Activated CD4-positive, alpha-beta memory T cell treated with anti-CD3 and anti-CD28 coated beads for 36 hours (primary cell): ENCODE measurements at regions not wholly inside any gene's neighbourhood (a gene's known extent, or its start where the extent isn't known, plus 50 kb on each side); places are given as distances from the start of the nearest gene placed in this dataset.

Experiments used
- CTCF ChIA-PET: fragments of 350-600 bp; sonication (Branson Sonifier 250); formaldehyde crosslinking; loops from one replicate; lab custom pipeline; 2021; ENCODE audit warnings: antibody characterized with exemption, inconsistent platforms; lab: Charles Lee
- POLR2A ChIA-PET: fragments of 350-600 bp; sonication (Branson Sonifier 250); formaldehyde crosslinking; loops from one replicate; lab custom pipeline; 2021; ENCODE audit warnings: antibody characterized with exemption; lab: Charles Lee
- DNase-seq: peaks from one replicate; pipeline ENCODE4 v3.0.0-alpha.2; 2020
- H3K27ac Mint-ChIP-seq: one replicate; pipeline ENCODE4 v1.8.0; 2021; ENCODE audit warnings: mixed read lengths
- H3K27me3 Mint-ChIP-seq: one replicate; pipeline ENCODE4 v1.8.0; 2021; ENCODE audit warnings: mixed read lengths
- H3K36me3 Mint-ChIP-seq: one replicate; pipeline ENCODE4 v1.8.0; 2021; ENCODE audit warnings: mixed read lengths
- H3K4me1 Mint-ChIP-seq: one replicate; pipeline ENCODE4 v1.8.0; 2021; ENCODE audit warnings: low read depth, mixed read lengths
- H3K4me3 Mint-ChIP-seq: one replicate; pipeline ENCODE4 v1.8.0; 2021; ENCODE audit warnings: mild to moderate bottlenecking, mixed read lengths
- H3K9me3 Mint-ChIP-seq: one replicate; pipeline ENCODE4 v1.8.0; 2021; ENCODE audit warnings: mixed read lengths
- intact Hi-C: fragments of 100-400 bp; cut with micrococcal nuclease; formaldehyde crosslinking; loops from one replicate; pipeline ENCODE4 v1.15.1; 2023

DNA sequence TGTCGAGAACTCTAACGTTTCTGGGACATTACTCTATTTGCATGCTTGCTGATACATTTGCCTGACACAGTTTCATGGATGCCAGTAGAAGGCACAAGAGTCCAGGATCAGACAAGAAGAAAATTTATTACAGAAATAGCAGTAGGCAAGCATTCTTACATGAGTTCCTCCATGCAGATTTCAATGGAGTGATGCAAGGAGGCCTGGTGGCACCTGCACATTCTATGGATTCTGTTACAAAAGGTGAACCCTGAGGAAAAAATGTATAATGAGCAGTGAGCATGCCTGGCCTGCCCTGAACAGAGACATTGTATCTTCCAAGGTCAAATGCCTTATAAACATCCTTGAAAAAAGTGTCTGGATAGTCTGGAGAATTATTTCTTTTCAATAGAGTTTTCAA, 142.9 kb downstream of the DSEL start:
- ChIA-PET CTCF (no interaction called here), POLR2A (no interaction called here)
- no peak for DNase-seq
- intact Hi-C loops, result no loop called here
- Mint-ChIP-seq H3K4me1 (no peaks in the 10 kb centered on the region), H3K27ac (no peak overlapping the region), H3K9me3 (no peaks in the 10 kb centered on the region), H3K4me3 (no peak overlapping the region), H3K36me3 (no peaks in the 10 kb centered on the region), H3K27me3 (no peaks in the 10 kb centered on the region)

DNA sequence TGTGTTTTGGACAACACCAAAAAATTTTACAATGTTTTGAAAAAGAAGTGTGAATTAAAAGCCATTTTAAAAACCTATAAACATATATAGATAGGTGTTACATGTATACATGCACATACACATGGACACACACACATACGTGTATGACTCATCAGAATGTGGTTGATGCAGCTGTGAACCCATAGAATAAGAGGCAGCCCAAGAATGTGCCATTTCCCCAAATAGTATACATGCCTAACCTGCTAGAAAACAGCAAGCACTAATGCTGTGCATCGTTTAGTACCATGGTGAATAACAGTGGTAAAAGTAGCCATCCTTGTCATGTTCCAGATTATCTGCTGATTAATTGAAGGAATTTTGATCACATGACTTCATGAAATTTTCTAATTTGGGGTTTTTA, 149.0 kb downstream of the DSEL start:
- no peak overlapping the region for H3K27ac Mint-ChIP-seq
- intact Hi-C loops, result no loop called here
- no peaks in the 10 kb centered on the region for H3K4me1 Mint-ChIP-seq
- no peak for DNase-seq
- no peak overlapping the region for H3K4me3 Mint-ChIP-seq
- CTCF ChIA-PET, result interaction anchor here (1.2 kb wide), 1 partner anchor 1293 kb away, joined by 3 read pairs; no protein-coding TSS in a partner anchor
- no peaks in the 10 kb centered on the region for H3K36me3 Mint-ChIP-seq
- POLR2A ChIA-PET, result no interaction called here
- no peaks in the 10 kb centered on the region for H3K9me3 Mint-ChIP-seq
- H3K27me3 Mint-ChIP-seq, result no peaks in the 10 kb centered on the region

DNA sequence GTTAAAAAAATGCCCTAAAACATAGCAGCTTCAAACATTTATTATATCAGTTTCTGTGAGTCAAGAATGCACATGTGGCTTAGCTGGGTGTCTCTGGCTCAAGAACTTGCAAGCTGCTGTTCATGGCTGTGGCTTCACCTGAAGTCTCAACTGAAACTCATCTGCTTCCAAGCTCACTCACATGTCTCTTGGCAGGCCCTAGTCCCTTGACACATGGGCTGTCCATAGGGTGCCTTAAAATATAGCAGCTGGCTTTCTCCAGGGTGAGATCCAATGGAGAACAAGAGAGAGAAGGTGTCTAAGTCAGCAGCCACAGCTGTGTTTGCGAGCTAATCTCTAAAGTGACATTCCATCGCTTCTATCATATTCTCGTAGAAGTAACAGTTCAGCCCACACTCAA, 152.8 kb downstream of the DSEL start:
- no peaks in the 10 kb centered on the region for H3K9me3 Mint-ChIP-seq
- intact Hi-C loops, result no loop called here
- H3K4me3 Mint-ChIP-seq, result no peak overlapping the region
- H3K27me3 Mint-ChIP-seq, result no peaks in the 10 kb centered on the region
- POLR2A ChIA-PET, result no interaction called here
- H3K36me3 Mint-ChIP-seq, result no peaks in the 10 kb centered on the region
- CTCF ChIA-PET, result no interaction called here
- H3K4me1 Mint-ChIP-seq, result peaks cover 16% of the 10 kb centered on the region
- no peak overlapping the region for H3K27ac Mint-ChIP-seq
- DNase-seq, result no peak

DNA sequence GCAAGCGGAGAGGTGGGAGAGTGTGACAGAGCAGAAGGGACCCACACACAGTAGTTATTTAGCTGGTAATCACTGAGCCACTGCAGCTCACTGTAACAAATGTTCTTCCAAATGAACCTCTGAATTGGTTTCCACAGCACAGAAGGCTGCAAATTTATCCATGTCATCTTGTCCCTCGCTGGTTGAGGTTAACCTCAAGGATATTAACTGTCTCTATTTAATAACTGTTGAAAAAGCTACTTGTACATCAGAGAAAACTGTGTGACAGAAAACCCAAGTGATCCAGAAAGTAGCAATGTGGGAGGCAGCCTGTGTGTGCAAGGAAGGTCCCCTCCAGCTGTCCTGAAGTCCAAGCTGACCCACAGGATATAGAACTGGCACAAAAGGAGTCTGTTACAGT, 153.6 kb downstream of the DSEL start:
- no peak overlapping the region for H3K4me3 Mint-ChIP-seq
- no peak overlapping the region for H3K27ac Mint-ChIP-seq
- intact Hi-C loops, result no loop called here
- no peaks in the 10 kb centered on the region for H3K36me3 Mint-ChIP-seq
- peaks cover 16% of the 10 kb centered on the region for H3K4me1 Mint-ChIP-seq
- CTCF ChIA-PET, result no interaction called here
- no peaks in the 10 kb centered on the region for H3K27me3 Mint-ChIP-seq
- no peaks in the 10 kb centered on the region for H3K9me3 Mint-ChIP-seq
- DNase-seq, result no peak
- POLR2A ChIA-PET, result no interaction called here

DNA sequence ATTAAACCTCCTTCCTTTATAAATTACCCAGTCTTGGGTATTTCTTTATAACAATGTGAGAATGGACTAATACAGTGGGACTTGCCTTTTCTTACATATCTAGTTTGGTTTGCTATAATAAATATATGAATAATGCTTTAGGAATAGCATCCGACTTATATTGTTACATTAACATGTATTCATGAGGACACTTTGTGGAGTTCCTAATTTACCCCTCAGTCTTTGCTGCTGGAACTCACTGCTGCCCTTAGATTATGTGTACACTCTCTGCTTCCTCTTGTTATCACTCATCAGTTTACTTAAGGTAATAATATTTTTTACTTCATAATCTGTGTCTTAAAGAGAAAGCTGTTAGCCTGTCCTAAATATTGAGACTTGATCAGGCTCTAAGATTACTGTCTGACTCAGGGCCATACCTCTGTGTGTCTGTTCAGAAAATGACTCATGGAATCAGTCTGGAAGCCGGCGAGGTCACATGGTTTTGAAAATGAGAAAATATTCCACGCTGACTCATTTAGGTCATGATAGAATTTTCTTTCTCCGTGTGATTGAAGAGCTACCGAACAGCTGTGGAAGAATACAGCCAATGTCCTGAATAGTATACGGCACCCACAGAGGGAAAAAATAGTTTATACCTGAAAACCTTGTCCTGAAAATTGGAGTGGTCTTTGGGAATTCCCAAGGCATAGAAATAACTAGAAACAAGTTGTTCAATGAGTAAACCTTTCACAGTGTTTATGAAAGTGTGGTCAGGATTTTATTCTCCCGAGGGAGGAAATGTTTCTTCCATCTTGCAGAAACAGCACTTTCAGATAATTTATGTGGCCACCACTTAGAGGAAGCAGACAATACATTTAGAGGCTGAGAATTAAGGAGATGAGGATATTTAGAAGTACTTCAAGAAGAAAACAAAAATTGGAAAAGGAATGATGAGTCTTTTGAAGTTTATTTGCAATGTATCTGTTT, 156.4 kb downstream of the DSEL start:
- H3K9me3 Mint-ChIP-seq, result no peaks in the 10 kb centered on the region
- H3K36me3 Mint-ChIP-seq, result no peaks in the 10 kb centered on the region
- intact Hi-C loops, result loop anchor here (2.0 kb wide), 2 partner anchors 59 to 157 kb away; partner anchors contain the start of gene DSEL
- peaks cover 16% of the 10 kb centered on the region for H3K4me1 Mint-ChIP-seq
- CTCF ChIA-PET, result no interaction called here
- POLR2A ChIA-PET, result no interaction called here
- peaks cover 1% of the 10 kb centered on the region for H3K27me3 Mint-ChIP-seq
- peak; percentile 63 for DNase-seq
- H3K4me3 Mint-ChIP-seq, result no peak overlapping the region
- no peak overlapping the region for H3K27ac Mint-ChIP-seq

DNA sequence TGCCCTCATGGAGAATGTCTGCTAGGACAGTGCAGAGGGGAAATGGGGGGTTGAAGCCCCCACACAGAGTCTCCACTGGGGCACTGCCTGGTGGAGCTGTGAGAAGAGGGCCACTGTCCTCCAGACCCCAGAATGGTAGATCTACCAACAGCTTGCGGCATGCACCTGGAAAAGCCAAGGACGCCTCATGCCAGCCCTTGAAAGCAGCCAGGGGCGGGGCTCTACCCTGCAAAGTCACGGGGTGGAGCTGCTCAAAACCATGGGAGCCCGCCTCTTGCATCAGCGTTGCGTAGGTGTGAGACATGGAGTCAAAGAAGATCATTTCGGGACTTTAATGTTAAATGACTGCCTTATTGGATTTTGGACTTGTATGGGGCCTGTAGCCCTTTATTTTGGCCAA, 157.6 kb downstream of the DSEL start:
- intact Hi-C loops, result no loop called here
- Mint-ChIP-seq H3K36me3 (no peaks in the 10 kb centered on the region), H3K9me3 (no peaks in the 10 kb centered on the region), H3K27me3 (peaks cover 1% of the 10 kb centered on the region), H3K4me1 (peaks cover 16% of the 10 kb centered on the region), H3K4me3 (no peak overlapping the region), H3K27ac (no peak overlapping the region)
- ChIA-PET POLR2A (no interaction called here), CTCF (no interaction called here)
- no peak for DNase-seq

DNA sequence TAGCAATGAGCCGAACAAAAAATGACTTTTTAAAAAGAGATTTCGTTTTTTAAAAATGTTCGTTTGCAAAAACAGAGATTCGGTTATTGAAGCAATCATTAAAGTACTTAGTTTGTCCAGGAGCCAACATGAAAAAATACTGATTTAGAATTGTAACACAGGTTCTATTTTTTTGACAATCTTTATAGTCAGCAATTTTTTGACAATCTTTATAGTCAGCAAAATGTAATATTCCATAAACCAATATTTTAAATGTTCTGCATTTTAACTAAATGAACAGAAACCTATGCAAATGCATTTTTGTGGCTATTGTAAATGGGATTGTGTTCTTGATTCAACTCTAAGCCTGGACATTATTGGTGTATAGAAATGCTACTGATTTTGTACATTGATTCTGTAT, 161.8 kb downstream of the DSEL start:
- intact Hi-C loops, result no loop called here
- Mint-ChIP-seq H3K4me3 (no peak overlapping the region), H3K27ac (no peak overlapping the region), H3K36me3 (no peaks in the 10 kb centered on the region), H3K9me3 (no peaks in the 10 kb centered on the region), H3K27me3 (peaks cover 1% of the 10 kb centered on the region), H3K4me1 (peaks cover 6% of the 10 kb centered on the region)
- POLR2A ChIA-PET, result no interaction called here
- DNase-seq, result no peak
- CTCF ChIA-PET, result no interaction called here

DNA sequence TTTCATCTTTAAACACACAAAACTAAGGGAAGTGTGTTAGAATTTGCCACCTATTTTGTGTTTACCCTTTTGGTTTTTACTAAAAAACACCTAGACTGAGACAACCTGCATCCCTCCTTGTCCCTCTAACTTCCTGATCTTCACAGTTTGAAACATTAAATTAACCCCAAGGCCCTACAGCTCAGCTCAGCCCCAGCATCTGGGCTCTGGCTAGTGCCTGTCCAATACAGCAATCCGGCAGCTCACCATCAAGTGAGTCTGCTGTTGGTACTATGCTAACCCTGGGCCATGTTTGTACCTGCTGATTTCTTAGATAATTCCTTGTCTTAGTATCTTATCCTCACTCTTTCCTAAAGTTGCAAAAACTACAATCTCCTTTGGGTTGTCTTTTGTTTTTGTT, 162.4 kb downstream of the DSEL start:
- H3K27ac Mint-ChIP-seq, result no peak overlapping the region

DNA sequence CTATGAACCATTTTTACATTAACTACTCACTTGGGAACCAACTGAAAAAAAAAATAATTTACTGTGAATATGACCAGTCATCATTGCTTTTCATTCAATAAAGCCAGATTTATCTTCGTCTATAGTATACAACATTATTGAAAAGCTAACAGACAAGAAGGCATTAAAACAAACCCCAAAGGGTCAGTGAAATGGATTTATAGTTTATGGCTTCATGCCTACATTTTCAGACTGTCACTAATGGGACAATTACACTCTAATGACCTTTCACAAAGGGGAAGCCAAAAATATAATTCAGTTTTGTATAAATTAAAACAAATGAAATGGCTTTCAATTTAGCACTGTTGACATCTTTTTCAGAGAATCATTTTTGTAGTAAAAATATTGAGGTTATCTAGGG, 169.1 kb downstream of the DSEL start:
- no peak overlapping the region for H3K4me3 Mint-ChIP-seq
- DNase-seq, result no peak
- intact Hi-C loops, result no loop called here
- no peaks in the 10 kb centered on the region for H3K4me1 Mint-ChIP-seq
- POLR2A ChIA-PET, result no interaction called here
- CTCF ChIA-PET, result no interaction called here
- no peak overlapping the region for H3K27ac Mint-ChIP-seq
- H3K9me3 Mint-ChIP-seq, result no peaks in the 10 kb centered on the region
- H3K36me3 Mint-ChIP-seq, result no peaks in the 10 kb centered on the region
- H3K27me3 Mint-ChIP-seq, result no peaks in the 10 kb centered on the region

More for the DNA sequence above, 162.4 kb downstream of the DSEL start:
- H3K27me3 Mint-ChIP-seq, result peaks cover 1% of the 10 kb centered on the region
- POLR2A ChIA-PET, result no interaction called here
- H3K4me3 Mint-ChIP-seq, result no peak overlapping the region
- no peaks in the 10 kb centered on the region for H3K36me3 Mint-ChIP-seq
- CTCF ChIA-PET, result no interaction called here
- no peaks in the 10 kb centered on the region for H3K9me3 Mint-ChIP-seq
- intact Hi-C loops, result no loop called here
- no peak for DNase-seq
- H3K4me1 Mint-ChIP-seq, result no peaks in the 10 kb centered on the region

DNA sequence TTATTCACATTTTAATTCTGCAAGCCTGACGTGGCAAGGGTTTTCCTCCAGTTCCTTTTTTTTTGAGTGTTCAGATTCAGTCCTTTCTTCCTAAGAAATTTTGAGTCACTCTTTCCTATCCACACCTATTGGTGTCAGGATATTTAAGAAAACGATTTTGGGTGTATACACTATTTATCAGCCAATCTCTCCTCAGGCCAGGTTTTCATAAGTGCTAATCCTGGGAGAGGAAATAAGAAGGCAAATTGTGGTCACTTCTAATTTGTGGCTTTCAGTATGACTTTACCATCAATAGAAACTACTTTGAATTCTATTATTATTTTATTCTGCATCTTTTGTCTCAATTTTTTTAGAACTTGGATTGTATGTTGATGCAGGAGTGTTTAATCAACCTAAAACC, 174.4 kb downstream of the DSEL start:
- no peak for DNase-seq
- Mint-ChIP-seq H3K27ac (no peak overlapping the region), H3K27me3 (no peaks in the 10 kb centered on the region), H3K9me3 (peaks cover 2% of the 10 kb centered on the region), H3K4me1 (peaks cover 4% of the 10 kb centered on the region), H3K4me3 (no peak overlapping the region), H3K36me3 (no peaks in the 10 kb centered on the region)
- intact Hi-C loops, result no loop called here
- ChIA-PET CTCF (no interaction called here), POLR2A (no interaction called here)

DNA sequence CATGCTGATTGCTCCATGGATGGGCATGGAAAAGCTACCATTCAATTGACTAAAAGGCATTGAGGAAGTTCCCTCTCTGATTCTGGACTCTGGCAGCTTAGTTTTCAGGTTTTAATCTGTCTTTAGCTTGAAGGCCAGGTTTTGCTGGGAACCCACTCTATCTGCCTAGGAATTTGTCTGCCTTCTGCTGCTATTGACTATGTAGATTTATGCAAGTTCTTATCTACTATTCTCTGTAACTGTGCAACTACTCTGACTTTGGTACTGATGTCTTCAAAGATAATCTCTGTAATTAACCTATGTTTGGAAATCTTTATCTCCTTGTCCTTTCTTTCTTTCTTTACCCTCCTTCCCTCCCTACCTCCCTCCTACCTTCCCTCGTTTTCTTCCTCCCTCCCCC, 178.8 kb downstream of the DSEL start:
- H3K36me3 Mint-ChIP-seq, result no peaks in the 10 kb centered on the region

DNA sequence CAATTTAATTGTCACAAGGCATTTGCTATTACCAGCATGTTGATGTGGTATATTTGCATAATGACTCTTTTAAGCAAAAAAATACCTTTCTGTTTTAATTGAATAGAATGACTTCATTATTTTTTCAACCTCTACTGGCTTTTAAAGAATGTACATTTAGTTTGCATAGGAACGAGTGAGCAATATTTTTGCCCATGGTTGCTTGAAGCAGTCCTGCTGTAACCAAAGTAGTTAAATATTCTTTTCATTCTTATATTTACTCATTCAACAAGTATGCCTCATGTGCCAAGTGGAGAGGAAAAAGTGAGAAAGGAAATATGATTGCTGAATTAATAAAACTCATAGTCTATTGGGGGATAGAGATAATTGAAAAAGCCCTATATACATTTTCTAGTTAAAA, 184.7 kb downstream of the DSEL start:
- ChIA-PET CTCF (no interaction called here), POLR2A (no interaction called here)
- intact Hi-C loops, result no loop called here
- no peak overlapping the region for H3K4me3 Mint-ChIP-seq
- no peaks in the 10 kb centered on the region for H3K36me3 Mint-ChIP-seq
- H3K27ac Mint-ChIP-seq, result no peak overlapping the region
- DNase-seq, result no peak
- H3K9me3 Mint-ChIP-seq, result peaks cover 4% of the 10 kb centered on the region
- peaks cover 5% of the 10 kb centered on the region for H3K27me3 Mint-ChIP-seq
- H3K4me1 Mint-ChIP-seq, result no peaks in the 10 kb centered on the region

More for the DNA sequence above, 178.8 kb downstream of the DSEL start:
- Mint-ChIP-seq H3K4me3 (no peak overlapping the region), H3K27me3 (peaks cover 2% of the 10 kb centered on the region), H3K4me1 (peaks cover 4% of the 10 kb centered on the region), H3K27ac (no peak overlapping the region), H3K9me3 (peaks cover 5% of the 10 kb centered on the region)
- ChIA-PET CTCF (no interaction called here), POLR2A (no interaction called here)
- intact Hi-C loops, result no loop called here
- no peak for DNase-seq

DNA sequence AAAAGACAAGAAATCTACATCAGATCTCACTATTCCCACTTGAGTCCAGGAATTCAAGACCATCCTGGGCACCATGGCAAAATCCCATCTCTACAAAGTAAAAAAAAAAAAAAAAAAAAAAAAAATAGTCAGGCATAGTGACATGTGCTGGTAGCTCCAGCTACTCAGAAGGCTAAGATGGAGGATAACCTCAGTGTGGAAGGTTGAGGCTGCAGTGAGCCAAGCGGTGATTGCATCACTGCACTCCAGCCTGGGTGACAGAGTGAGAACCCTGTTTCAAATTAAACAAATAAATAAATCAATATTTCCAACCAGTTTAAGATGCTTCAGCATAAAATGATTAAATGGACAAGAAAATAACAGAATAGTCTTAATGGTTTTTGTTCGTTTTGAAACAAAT, 197.4 kb downstream of the DSEL start:
- Mint-ChIP-seq H3K4me1 (no peaks in the 10 kb centered on the region), H3K4me3 (no peak overlapping the region), H3K36me3 (no peaks in the 10 kb centered on the region), H3K27ac (no peak overlapping the region), H3K9me3 (no peaks in the 10 kb centered on the region), H3K27me3 (no peaks in the 10 kb centered on the region)
- ChIA-PET POLR2A (no interaction called here), CTCF (no interaction called here)
- DNase-seq, result no peak
- intact Hi-C loops, result no loop called here
